PFSK-1 (cell line): ENCODE measurements at regions not wholly inside any gene's neighbourhood (a gene's known extent, or its start where the extent isn't known, plus 50 kb on each side); places are given as distances from the start of the nearest gene placed in this dataset.

Experiments
- POLR2AphosphoS5 ChIP-seq: IDR thresholded peaks from 2 replicates; pipeline ENCODE4 v1.6.1; 2012; ENCODE audit warnings: low read depth, mild to moderate bottlenecking, control low read depth, low read length, moderate library complexity
- SIN3A ChIP-seq: IDR thresholded peaks from 2 replicates; pipeline ENCODE4 v1.6.1; 2012; ENCODE audit warnings: mild to moderate bottlenecking, low read length, moderate library complexity, borderline replicate concordance; ENCODE audit not compliant: insufficient read depth
- TAF1 ChIP-seq: IDR thresholded peaks from 2 replicates; pipeline ENCODE4 v1.6.1; 2012; ENCODE audit warnings: low read length, control low read depth, borderline replicate concordance; ENCODE audit not compliant: insufficient read depth

GRCh38 chr16:9425236-9425635 lies 333.8 kb downstream of the HAPSTR1 start:
- no peak for TF ChIP-seq SIN3A
- no peak for TF ChIP-seq POLR2AphosphoS5
- TF ChIP-seq TAF1 = no peak
